LoVo (cell line): ENCODE measurements at regions not wholly inside any gene's neighbourhood (a gene's known extent, or its start where the extent isn't known, plus 50 kb on each side); places are given as distances from the start of the nearest gene placed in this dataset.

Experiments
- DNase-seq: peaks from one replicate; pipeline ENCODE4 v3.0.0-alpha.2; 2016; ENCODE audit warnings: low spot score

DNA sequence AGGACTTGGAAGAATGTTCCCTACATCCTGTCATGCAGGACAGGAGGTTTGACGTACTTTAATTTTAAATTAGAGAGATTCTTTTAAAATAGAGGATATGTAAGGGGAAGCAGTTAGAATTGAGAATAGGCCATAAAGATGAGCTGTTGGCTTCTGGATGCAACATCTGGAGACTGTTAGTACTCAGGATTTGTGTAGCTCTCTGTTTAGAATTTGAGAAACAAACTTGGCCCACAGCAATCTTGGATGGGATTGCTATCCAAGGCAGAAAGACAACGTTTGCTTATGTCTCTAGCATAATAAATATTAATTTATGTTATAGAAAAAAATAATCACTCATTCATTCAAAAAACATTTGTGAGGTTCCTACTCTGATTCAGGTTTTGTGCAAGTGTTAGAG lies 398.4 kb upstream of the NOVA1 start:
- no peak for DNase-seq

DNA sequence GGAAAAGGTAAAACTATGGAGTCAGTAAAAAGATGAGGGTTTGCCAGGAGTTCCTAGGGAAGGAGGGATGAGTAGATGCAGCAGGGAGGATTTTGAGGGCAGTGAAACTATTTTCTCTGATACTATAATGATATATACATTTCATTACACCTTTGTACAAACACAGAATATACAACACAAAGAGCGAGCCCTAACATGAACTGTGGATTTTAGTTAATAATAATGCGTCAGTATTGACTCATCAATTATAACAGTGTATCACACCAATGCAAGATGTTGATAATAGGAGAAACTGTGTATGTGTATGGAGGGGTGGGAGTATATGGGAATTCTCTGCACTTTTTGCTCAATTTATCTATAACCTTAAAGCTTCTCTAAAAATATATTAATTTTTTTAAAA lies 404.3 kb upstream of the NOVA1 start:
- DNase-seq = no peak

DNA sequence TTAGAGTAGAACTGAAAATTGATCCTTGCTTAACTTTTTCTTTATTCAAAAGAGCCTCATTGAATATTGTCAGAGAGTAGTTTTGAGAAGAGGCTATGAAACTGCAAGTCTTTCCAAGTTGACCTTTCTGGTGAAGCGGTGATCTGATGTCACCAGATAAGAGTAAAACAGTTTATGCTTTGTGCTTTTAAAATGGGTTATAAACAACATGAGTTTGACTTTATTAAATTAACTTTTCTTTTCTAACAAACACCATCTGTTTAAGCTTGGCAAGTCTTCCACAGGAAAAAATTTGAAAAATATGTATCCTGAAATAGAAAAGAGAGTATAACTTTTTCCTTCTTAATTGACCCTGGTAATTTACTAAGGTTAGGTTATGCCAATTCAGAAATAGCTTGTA lies 408.7 kb upstream of the NOVA1 start:
- no peak for DNase-seq

DNA sequence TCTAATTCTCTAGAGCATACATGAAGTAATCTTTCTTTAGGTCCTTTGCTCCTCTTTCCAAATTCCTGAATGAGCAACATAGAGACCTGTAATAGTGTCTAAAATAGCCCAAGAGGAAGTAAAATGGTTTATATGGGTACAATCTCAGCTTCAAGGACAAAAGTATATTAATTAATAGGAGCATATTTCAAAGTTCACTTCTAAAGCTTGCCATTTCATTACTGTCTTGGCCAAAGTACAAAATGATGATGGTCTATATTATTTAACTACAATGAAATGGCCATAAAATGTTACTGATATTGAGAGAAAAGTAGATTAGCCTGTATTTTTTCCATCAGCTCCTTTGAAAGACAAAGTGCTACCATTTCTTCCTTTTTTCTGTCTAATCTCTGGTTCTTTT lies 410.4 kb upstream of the NOVA1 start:
- DNase-seq = no peak

DNA sequence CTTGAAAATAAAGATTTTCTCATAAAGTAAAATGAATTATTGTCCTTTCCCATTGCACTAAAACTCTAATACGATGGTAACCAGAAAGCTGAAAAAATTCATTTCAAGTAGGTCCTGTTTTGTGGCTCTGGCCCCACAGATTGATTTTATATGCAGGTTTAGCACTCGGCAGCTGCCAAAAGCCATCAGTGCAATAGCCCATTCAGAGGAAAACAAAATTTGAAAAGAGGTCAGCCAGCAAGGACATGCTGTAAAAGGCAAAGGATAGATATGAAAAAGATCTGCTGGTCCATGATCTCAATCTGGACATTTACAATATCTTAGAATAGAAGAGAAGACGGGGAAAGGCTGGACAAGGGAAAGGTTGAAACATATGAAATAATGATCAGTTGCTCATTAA lies 414.8 kb upstream of the NOVA1 start:
- DNase-seq = no peak

DNA sequence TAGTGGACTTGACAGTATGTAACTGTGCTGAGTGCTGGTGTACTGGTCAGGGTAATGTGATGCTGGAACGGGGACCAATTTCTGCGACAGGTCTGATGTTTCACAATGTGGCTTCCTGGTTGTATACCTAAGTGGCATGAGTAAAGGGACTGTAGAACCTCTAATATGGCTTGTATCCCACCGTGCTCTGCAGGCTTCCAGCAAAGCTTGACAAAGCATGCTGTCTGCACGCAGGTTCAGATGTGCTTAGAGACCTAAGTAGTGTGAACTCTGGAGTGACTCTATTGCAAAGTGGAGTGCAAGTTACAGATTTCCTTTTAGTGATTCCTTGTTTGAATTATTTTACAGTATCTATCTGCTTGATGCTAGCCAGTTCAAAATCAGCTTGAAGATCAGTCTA lies 415.8 kb upstream of the NOVA1 start:
- no peak for DNase-seq

DNA sequence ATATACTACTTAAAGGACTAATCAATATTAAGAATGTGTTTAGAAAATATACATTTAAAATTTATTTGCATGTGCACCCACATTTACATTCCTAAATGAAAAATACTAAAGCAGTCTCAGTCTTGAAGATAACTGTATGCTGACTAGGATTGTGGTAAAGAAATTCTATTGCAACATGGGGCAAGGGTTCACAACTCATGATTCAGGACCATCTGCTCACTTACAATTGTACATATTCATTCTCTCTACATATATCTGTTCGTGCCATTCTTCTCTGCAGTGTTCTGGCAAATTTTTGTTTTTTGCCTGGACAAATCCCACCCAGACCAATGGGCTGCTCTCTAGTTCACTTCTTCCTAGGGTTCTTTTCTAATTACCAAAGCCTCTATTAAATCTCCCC lies 417.2 kb upstream of the NOVA1 start:
- DNase-seq = no peak

DNA sequence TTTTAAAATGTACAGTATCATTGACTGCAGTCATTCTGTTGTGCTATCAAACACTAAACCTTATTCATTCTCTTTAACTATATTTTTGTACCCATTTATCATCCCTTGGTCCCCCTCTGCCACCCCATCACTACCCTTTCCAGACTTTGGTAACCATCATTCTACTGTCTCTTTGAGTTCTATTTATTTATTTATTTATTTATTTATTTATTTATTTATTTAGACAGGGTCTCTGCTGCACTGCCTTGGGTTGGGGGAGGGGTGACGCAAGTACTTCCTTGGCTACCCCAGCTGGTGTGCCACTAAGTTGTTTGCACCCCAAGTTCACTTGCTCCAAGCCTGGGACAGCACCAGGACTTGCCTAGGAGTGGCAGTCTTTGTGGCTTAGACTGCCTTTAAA lies 427.8 kb upstream of the NOVA1 start:
- no peak for DNase-seq

DNA sequence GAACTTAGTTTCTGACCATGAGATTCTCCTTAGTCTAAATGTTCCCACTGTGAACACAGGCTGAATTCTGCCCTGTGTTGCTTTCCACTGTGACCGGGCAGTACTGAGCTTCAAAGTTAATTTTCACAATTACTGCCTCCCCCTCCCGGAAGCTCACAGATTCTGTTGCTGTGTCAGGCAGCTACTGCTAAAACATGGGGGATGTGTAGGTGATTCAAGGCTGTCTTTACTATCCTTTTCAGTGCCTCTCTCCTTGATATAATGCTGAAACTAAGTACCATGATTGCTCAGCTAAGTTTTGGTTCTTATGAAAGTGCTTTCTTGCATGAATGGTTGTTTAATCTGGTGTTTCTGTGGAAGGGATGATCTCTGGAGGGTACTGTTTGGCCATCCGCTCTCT lies 428.3 kb upstream of the NOVA1 start:
- no peak for DNase-seq

DNA sequence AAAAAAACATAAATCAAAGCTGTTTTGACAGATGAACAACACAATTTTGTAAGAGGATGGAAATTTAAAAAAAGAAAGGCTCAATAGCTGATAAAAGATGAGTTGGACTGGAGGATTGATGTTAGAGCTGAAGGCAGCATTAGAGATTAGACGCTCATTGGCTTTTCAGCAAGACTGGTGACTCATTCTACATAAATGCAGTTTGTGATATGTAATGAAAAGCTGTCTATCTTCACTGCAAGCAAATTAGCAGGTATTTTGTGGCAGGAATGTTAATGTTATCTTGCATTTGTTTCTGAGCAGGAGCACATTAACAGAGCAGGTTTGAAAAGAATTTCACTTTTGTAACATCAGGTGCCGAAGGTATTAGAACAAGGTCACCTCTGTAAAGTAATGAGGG lies 442.7 kb upstream of the NOVA1 start:
- no peak for DNase-seq

DNA sequence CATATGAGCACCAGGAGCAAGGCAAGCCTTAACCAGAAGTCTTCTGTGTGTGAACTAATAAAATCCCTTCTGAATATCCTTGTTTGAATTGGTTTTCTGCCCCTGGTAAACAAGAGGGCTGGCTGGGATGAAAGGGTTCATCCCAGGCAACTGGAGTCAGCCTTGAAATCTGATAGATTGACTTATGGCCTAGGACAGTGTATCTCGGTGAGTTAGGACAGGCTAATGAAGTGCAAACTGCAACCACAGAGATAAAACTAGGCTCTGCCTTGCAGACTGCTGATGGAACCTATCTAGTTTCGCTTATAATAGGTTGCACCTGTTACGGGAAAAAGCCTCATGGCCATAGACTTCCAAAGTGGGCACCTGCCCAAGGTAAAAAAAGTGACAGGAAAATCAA lies 451.9 kb upstream of the NOVA1 start:
- DNase-seq = no peak

DNA sequence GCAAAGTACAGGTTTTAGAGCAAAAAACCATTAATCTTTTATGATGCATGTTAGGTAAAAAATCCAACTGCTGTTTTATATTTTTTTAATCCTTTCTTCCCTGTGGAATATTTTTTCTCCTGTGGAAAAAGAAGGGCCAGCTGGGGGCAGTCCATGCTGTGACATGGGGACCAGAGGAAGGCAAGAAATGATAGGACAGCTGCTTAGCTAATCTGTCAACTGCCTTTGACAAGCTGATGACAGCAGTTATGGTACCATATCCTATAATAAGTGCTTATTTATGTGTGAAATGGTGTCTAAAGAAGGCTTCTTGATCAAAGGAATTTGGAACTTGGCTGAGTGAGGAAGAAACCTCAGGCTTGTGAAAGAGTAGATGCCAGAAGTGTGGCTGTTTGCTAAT lies 452.4 kb upstream of the NOVA1 start:
- DNase-seq = no peak

DNA sequence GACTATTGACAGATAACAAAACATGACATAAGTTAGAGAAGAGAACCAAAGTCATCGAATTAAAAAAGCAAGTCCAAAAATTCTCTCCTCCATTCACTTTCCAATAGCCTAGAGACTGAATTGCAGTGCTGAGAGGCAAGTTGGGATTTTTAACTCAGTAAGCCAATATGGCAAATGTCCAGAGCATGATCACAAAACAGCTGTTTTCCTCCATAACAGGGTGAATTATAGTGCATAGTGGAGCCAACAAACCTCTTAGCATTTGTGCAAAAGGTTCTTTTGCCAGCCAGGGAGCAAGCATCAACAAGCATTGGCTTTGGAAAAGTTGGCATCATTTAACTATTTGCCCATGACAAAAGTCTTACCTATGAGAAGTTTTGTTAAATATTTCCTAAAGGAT lies 458.8 kb upstream of the NOVA1 start:
- DNase-seq = no peak

DNA sequence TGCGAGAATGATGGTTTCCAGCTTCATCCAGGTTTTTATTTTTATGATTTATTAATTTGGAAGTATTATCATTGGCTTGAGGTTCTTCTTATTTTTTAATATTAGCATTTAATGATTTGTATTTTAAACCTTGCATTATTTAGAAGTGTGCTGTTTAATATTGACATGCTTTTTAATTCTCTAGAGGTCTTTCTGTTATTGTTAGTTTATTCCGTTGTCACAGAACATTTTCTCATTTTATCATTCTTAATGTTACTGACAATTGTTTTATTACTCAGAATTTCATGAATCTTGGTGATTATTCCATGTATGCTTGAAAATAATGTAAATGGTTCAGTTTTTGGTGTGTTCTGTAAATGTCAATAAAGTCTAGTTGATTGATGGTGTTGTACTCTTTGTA lies 463.5 kb upstream of the NOVA1 start:
- no peak for DNase-seq

DNA sequence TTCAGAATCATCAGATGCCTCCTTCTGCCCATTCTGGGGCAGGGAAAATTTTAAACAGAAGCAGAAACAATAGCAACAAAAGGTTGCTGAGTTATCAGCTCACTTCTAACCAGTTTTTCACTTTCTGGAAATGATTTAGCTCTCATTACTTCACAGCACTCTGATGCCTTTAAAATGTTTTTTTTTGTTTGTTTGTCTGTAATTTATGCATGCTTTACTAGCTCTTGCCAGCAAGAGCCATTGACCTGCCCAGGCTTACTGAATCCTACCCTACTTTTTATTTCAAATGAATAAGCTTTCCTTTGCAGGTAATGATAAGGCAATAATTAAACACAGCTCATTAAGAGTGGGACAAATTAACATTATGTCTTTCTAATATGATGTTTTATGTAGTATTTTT lies 466.1 kb upstream of the NOVA1 start:
- DNase-seq = no peak

DNA sequence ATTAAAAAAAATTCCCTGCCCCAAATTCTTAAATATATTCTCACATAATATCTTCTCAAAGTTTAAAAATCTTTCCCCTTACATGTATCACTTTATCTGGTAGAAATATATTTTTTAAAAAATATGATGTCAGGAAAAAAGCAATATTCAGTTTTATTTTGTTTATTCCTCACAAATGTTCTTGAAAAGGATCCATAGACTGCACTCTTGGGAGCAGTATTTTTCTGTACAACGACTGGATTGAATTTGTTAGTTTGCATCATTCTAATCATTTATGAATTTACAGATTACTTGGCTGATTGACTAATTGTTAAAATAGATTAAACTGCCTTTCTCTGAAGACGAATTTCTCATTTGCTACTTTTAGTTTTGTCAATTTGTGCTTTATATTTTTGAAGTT lies 468.1 kb upstream of the NOVA1 start:
- no peak for DNase-seq

DNA sequence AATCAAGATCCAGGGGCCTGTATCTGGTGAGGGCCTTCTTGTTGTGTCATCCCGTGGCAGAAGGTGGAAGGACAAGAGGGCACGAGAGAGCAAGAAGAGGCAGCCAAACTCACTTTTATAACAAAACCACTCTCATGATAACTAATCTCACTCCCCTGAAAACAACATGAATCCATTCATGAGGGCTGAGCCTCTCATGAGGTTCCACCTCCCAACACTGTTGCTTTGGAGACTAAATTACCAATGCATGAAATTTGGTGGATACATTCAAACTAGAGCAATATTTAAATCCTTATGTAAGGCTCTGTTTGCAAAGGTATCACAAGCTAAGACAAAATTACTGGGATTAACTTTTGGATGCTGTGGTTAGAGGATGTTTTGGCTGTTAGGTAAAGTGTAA lies 470.1 kb upstream of the NOVA1 start:
- DNase-seq = no peak

DNA sequence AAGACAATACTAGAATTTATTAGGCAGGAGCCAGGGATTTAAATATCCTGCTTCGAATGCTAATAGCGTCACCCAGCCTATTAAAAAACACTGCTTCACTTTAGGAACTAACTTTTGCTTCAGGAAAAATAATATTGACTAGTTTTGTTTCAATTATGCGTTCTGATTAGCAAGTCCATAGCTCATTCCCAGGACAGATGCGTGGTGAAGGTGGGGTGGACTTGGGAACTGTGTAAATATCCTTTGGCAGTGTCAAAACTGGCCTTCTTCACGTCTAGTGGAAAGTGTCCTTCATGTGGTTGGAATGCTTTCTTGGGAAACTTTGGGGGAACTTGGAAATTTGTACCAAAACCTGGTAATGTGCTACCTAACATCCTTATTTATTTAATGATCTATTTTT lies 474.8 kb upstream of the NOVA1 start:
- no peak for DNase-seq

DNA sequence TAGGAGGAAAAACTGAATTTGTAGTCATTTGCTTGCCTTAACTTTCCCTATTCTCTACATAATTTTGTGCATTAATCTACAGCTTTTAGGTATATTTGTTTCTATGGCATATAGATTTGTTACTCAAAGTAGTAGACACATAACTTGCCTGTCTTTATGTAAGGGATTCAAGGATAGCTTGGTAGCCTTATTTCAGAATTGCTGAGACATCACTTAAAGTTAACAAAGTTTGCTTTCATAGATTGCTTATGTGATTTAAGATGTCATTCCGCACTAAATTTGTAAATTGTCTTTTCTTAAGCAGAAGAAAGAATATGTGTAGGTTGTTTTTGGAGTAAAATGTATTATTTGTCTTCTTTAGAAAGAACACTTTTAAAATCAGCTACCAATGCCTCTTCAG lies 477.7 kb upstream of the NOVA1 start:
- DNase-seq = no peak

DNA sequence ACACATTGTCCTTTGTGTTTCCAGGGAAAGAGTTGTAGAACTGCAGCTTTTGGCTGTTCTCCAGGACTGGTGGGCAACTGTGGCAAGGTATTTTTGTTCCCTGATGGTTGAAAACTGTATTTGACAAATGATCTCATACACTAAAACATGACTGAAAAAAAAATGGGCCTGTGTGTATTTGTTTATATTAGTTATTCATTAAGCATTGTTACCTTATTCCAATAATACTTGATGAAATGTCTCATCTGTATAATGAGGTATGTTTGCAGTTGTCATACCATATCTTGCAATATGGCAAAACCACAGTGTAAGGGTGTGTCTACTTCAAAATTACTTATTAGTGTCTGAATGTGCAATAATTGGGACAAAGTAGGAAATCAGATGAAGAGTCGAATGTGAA lies 479.4 kb upstream of the NOVA1 start:
- DNase-seq = no peak

DNA sequence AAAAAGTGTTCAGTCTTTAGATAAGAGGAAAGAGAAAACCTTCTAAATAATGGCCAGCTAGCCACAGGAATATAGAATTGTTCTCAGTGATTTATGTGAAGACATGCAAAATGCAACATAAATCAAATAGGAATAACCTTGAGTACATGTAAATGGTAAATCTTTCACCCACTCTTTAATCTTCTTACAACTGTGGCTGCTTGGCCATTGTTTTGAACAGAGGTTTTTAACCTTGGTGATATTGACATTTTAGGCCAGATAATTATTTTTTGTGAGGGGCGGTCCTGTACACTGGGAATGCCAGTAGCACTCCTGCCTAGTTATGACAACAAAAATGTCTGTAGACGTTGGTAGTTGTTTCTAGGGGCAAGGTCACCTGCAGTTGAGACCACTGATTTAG lies 479.9 kb upstream of the NOVA1 start:
- no peak for DNase-seq

DNA sequence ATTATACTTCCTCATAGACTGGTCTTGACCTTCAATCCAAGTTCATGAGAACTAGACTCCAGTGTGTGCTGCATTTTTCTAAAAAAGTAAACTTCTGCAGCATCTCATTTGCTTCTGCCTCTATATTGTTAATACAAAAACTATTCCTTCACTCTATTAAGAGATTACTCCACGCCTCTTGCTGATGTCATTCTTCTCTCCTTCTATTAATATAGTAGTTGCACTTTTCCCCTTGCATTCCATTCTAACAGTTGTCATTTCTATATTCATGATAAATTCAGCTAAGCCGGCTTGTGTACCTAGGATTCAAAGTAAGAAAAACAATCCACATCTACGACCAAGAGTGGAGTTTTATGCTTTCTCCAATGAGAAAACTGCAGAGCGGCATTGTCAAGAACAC lies 480.4 kb upstream of the NOVA1 start:
- DNase-seq = no peak

DNA sequence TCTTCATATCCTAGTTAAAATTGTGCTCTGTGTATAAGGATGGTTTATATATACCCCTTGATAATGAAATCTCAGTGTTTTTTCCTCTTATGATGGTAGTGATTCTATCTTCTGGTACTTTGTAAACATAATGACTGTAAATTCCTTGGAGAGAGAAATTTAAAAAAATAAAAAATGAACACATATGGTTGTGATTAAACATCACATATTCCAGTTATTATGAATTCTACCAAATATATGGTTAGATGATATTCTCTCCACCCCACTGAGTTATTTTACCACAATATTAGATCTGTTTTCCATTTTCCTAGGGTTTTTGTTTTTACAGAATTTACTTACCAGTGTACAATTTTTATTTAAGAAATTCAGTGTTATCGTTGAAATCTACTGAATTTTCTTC lies 481.9 kb upstream of the NOVA1 start:
- no peak for DNase-seq

DNA sequence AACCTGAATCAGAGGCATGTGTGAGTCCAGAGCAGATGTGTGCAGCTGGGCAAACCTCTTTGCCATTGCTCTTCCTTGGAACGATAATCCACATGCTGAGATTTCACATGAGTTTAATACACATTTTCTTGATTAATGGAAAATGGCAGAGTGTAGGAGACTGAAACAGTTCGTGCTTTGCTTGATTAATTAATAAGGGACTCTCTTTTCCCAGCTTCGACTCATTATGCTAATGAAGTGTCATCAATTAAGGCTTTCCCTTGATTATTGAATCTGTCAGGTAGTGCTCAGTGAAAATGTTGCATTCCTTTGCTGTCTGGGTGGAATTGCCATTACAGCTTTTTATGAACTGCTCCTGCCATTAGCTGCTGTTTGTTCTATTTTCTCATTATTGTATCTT lies 487.7 kb upstream of the NOVA1 start:
- no peak for DNase-seq

DNA sequence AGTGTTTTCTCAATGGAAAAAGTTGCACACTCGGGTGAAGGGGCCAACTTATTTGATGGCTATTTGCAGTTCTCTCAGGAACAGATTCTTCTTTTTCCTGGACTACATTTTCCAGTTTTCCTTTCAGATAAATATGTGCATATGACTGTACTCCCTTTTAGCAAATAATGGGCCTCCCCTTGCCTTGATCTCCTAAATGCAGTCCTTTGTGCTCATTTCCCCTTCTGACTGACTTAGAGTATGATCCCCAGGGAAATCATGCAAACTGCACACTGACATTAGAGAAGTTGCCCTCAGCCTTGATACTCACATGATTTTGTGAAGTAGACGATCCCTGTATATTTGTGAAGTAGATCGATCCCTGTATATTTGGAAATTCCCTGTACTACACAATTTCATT lies 492.9 kb upstream of the NOVA1 start:
- DNase-seq = no peak

DNA sequence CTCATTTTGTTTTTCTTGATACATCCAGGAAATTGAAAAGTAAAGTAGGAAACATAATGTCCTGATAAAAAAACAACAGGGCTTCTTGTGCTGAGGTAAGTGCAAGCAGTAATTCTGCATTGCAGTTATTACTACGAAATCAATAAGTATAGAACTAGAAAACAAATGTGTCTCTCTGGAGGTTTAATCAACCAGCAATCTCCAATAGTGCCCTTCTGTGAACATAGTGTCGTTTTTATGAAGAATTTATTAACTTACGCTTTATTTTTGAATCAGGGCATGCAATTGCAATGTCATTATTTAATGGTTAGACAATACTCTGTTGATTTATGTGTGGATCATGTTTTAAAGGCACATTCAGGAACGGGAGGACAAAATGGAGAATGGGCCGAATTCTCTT lies 494.1 kb upstream of the NOVA1 start:
- DNase-seq = no peak
